LHCN-M2 (cell line): ENCODE measurements at regions not wholly inside any gene's neighbourhood (a gene's known extent, or its start where the extent isn't known, plus 50 kb on each side); places are given as distances from the start of the nearest gene placed in this dataset.
A peak's percentile ranks its signal among the peaks of the same experiment; 100 is the strongest.
"Not testable (repeated sequence)": the region's sequence is repeated elsewhere in the genome, so short reads cannot be mapped to it uniquely, and the experiment has no call there.

Source experiments
- DNase-seq: peaks from one replicate; pipeline ENCODE4 v3.0.0-alpha.2; 2012; ENCODE audit warnings: low read depth

- no peak for DNase-seq
Observed at GRCh38 chr4:170202721-170203120, 113.0 kb upstream of the AADAT start.

GRCh38 chr4:170198747-170199146, 109.0 kb upstream of the AADAT start:
- no peak for DNase-seq

- not testable (repeated sequence) for DNase-seq
Observed at GRCh38 chr4:170194794-170195193, 105.0 kb upstream of the AADAT start.

GRCh38 chr4:170193496-170193895, 103.7 kb upstream of the AADAT start:
- DNase-seq = no peak

- no peak for DNase-seq
Observed at GRCh38 chr4:170190265-170190664, 100.5 kb upstream of the AADAT start.

- DNase-seq = no peak
Observed at GRCh38 chr4:170170861-170171260, 81.1 kb upstream of the AADAT start.

- no peak for DNase-seq
Observed at GRCh38 chr4:170169699-170170098, 79.9 kb upstream of the AADAT start.

GRCh38 chr4:170167678-170168077, 77.9 kb upstream of the AADAT start:
- no peak for DNase-seq

GRCh38 chr4:170166193-170166592, 76.4 kb upstream of the AADAT start:
- not testable (repeated sequence) for DNase-seq

- DNase-seq = no peak
Observed at GRCh38 chr4:170162416-170162815, 72.7 kb upstream of the AADAT start.

- no peak for DNase-seq
Observed at GRCh38 chr4:170157670-170158069, 67.9 kb upstream of the AADAT start.

GRCh38 chr4:170145120-170145519, 55.4 kb upstream of the AADAT start:
- no peak for DNase-seq

- DNase-seq = peak; percentile 1
Observed at GRCh38 chr4:170139764-170140163, 50.0 kb upstream of the AADAT start.
